Hematopoietic multipotent progenitor cell treated with erythropoietin and hydrocortisone succinate and interleukin-3 and kit ligand, for 15 days (in vitro differentiated cells): ENCODE measurements at regions not wholly inside any gene's neighbourhood (a gene's known extent, or its start where the extent isn't known, plus 50 kb on each side); places are given as distances from the start of the nearest gene placed in this dataset.
"Not testable (repeated sequence)": the region's sequence is repeated elsewhere in the genome, so short reads cannot be mapped to it uniquely, and the experiment has no call there.

Experiments used
- DNase-seq: peaks from one replicate; pipeline ENCODE4 v3.0.0-alpha.2; 2015; ENCODE audit warnings: low spot score

DNA sequence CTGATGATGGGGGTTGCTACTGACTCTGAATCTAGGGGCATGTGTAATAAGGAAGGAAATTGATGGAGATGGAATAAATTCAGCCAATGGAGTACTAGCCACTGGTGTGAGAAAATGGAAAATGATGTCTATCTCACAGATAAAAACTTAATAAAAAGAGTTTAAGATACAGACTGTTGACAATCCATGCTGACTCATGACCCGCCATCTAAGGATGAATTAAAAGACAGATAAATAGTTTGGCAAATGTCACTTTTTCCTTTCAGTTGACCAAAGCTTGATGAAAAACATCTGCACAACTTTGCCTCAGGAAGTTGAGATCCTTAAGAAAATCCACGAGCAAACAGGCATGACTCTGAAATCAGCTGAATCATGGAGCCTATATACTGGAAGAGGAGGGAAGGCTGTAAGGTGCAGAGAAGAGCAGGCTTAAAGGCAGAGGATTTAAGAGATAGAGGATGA is 82.6 kb upstream of the BMP5 start:
- DNase-seq, result no peak

- no peak for DNase-seq
Measured at GRCh38 chr6:55955684-55956083, 80.3 kb upstream of the BMP5 start.

DNA sequence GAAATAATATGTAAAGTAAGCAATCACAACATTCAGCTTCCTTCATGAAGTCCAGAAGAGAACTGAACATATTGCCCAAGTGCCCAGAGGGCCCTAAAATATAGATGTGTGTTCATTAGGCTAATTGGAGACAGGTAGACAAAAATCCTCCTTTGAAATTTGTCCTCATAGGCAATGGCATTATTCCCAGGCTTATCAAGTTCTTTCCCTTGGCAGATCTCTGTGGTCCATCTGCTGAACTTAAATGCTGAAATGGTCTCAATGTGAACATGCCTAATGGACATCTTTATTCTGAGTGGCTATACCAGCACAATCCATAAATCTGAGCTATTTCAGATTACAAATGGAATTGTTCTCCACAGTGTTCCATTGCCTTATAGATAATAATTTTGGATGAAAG is 79.0 kb upstream of the BMP5 start:
- no peak for DNase-seq

GRCh38 chr6:55953335-55953734 is 77.9 kb upstream of the BMP5 start:
- no peak for DNase-seq

DNA sequence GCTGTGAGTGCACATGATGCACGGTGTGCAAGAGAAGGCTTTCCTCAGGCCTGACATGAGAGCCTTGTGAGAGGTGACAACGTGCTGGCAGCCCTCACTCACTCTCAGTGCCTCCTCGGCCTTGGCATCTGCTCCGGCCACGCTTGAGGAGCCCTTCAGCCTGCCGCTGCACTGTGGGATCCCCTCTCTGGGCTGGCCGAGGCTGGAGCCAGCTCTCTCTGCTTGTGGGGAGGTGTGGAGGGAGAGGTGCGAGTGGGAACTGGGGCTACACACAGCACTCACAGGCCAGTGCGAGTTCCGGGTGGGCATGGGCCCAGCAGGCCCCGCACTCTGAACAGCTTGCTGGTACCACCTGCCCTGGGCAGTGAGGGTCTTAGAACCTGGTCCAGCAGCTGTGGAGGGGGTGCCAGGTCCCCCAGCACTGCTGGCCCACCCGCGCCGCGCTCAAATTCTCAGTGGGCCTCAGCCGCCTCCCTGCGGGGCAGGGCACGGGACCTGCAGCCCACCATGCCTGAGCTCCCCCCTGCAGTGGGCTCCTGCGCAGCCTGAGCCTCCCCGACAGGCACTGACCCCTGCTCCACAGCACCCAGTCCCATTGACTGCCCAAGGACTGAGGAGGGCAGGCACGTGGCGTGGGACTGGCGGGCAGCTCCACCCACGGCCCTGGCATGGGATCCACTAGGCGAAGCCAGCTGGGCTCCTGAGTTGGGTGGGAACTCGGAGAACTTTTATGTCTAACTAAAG is 74.9 kb upstream of the BMP5 start:
- no peak for DNase-seq

GRCh38 chr6:55943329-55943728 is 67.9 kb upstream of the BMP5 start:
- DNase-seq, result no peak

DNA sequence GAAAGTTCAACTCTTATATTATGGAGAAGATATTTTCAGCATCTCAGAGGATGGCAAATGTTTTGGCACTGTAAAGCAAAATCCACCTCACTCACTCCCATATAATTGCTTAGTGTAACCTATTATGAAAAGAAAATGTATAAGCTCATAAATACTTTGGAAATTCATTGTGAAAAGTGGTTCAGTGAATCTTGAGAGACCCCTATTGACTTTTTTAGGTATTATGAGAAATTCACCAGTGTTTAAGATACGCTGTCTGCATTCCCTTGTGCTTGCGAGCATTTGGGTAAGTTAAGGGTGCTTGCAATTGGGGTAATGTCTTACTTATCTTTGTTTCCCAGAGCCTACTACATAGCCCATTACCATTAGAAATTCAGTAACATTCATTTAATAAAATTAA is 66.3 kb upstream of the BMP5 start:
- no peak for DNase-seq

DNA sequence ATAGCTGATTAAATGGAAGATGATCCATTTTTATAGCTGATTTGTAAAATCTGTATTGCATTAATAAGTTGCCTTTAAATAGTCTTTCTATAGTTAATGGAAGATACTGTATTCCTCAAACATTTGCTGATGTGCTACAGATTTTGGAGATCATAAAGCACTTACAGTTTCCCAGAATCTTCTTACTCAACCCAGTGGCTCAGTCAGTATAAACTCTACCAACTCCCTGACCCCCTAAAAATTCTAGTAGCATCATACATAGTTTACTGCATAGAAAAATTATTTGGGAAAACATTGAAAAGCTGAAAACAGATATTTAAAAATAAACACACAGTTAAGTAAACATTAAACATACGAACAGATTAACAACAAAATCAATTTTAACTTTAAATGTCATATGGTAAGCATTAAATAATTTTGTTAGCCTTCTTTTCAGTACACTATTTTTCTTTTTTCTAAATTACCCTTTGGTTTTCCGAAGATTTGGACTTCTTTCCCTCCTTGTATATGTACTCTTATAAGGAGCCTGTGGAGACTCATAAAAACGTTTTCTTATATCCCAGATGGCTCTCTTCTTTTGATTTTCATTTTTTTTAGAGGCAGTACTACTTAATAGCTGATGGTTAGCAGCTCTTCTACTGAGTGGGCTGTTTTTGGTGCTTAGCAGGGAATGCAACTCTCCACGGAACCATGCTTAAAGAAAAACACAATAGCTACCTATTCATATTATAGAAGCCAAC is 62.7 kb upstream of the BMP5 start:
- no peak for DNase-seq

DNA sequence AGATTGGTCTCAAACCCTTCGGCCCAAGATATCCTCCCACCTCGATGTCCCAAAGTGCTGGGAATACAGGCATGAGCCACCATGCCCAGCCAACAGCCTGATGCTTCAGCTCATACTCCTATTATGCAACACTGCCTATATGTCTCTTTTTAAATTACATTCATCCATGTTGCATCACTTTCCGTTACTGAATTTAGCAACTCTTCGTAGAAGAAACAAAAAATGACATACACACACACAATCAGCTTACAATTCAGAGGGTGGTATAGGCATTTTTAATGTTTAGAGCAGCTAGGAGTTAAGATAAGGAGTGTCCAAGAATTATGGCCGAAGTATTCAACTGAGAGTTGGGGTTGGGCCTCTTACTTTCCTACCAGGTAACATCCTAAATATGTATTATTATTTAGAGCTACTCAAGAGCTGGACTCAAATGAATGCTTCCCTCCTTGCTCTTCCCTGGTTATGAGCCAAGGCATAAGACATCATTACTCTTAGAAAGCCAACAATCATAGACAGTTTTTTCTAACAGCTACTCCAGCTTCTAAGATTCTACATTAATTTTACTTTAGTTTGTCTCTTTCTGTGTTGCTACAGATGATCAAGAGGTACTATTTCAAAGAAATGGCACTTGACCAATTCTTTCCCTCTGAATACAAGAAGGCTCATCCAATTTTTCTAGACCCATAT is 62.0 kb upstream of the BMP5 start:
- DNase-seq, result no peak

DNA sequence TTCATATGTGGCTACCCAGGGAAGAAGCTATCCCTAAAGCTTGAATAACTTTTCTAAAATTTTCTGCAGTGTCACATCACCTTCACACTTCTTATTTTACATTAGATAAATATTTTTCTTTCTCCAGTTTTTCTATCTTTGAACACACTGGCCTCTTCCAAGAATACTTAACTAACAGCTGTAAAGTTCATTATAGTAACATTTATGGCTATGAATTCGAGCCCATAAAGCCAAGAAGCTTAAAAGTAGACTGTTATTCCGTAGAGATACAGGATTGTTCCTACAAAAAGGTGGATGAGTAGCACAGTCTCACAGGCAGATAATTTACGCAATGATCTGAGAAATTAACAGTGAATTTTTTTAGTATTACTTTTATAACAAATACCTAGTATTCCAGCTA is 55.7 kb upstream of the BMP5 start:
- no peak for DNase-seq

- DNase-seq, result not testable (repeated sequence)
Measured at GRCh38 chr6:55927713-55928112, 52.3 kb upstream of the BMP5 start.

DNA sequence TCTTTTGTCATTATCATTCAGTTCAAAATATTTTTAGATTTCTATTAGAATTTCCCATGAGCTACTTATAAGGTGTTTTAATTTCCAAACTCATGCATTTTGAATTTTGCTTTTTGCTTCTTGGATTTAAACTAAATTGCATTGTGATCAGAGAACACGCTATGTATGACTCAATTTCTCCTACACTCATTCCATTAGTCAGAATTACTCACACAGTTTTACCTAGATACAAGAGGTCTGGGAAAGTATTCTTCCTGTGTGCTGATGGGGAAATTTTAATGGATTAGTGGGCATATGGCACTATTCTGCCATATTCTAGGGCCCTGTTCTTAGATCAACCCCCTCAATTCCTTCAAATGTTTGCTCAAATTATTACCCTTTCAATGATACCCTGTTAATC is 49.9 kb upstream of the BMP5 start:
- DNase-seq, result no peak
